GM21360 (cell line): ENCODE measurements at regions not wholly inside any gene's neighbourhood (a gene's known extent, or its start where the extent isn't known, plus 50 kb on each side); places are given as distances from the start of the nearest gene placed in this dataset.
"Not testable (repeated sequence)": the region's sequence is repeated elsewhere in the genome, so short reads cannot be mapped to it uniquely, and the experiment has no call there.

ENCODE experiments used
- ATAC-seq: cut with Tn5 transposase; IDR thresholded peaks from one replicate; pipeline ENCODE4 v1.9.1; 2021; ENCODE audit warnings: mild to moderate bottlenecking, moderate library complexity; ENCODE audit not compliant: unreplicated experiment

DNA sequence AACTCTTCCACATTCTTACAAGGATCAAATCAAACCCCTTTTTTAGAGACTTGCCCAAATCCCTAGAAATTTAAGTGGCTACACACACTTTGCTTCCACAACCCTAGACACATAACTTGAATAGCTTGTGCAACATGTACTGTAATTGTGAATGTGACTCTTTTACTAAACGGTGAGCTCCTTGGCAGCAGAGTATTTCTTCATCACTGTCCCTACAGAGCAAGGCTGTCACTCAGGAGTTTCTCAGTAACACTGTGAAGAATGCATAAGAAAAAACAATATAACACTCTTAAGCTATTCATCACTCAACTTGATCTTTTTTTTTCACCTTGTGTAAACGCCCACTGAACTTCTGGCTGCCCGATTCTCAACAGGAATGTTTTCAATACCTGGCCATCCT is 53.8 kb upstream of the ADAMTS18 start:
- no peak for ATAC-seq

DNA sequence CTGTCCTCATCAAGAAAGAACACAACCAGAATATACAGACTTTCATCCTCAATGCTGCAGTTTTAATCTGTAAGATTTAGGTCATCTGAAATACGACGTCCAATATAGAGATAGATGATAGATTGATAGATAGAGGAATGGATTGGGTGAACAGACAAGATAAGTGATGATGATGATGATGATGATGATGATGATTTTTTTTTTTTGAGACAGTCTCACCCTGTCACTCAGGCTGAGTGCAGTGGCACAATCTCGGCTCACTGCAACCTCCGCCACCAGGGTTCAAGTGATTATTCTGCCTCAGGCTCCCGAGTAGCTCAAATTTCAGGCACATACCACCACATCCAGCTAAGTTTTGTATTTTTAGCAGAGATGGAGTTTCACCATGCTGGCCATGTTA is 56.3 kb upstream of the ADAMTS18 start:
- no peak for ATAC-seq

DNA sequence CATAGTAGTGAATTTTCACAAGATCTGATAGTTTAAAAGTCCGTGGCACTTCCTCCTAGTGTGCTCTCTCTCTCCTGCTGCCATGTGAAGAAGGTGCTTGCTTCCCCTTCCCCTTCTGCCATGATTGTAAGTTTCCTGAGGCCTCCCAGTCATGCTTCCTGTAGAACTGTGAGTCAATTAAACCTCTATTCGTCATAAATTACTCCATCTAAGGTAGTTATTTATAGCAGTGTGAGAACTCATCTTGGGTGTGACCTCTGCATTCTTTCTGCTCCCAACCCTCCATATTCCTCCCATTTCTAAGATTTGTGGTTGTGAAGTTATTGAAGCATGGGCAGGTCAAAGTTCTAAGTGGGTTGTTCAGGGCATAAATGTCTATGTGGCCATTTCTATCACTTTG is 62.1 kb upstream of the ADAMTS18 start:
- ATAC-seq = no peak

DNA sequence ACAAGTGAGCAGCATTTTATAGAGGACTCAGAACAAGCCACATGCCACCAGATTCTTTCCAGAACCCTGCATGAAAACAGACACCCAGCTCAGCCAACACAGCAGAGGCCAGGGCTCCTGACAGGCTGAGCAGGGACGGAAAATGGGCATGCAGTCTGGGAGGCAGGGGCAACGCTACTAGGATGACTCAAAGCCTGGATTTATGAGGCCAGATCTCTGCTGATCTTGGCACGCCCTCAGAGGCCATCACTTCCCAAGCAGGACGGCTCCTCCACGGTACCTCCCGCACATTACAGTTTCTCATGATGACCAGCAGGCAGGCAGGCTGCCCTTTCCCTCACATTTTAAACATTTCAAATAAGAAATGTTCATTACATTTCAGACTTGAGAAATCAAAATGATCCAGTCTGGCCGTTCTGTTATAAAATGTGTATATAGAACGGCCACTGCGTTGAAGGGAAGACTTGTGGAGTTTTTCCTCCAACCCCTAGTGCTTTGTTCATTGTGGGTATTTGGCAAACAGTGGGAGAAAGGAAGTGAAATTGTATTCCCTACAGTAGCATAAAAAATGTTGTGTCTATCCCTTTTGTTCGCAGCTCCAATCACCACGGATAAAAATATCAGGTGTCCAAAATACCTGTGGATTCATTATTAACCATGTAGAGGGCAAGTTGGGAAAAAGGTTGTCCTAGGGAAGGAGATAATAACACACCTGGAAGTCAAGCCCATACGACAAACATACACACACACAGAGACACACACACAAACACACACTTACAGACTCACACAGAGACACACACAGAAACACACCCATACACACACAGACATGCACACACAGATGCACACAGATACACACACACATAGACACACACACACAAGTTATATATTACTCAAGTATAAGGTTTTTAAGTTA is 64.8 kb upstream of the ADAMTS18 start:
- no peak for ATAC-seq

DNA sequence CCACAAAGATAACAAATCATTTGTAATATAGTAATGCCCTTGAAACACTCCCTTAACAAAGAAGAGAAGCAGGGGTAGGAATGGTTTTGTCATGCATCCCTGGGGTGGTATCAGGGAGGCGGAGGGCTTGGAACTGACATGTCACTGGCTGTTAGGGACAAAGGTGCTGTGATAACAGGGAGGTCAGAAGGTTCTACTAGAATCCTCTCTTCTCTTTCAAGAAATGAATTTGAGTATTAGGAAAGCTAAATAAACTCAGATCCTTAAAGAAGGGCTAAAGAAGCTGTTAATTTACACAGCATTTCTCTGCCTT is 65.4 kb upstream of the ADAMTS18 start:
- ATAC-seq = no peak

DNA sequence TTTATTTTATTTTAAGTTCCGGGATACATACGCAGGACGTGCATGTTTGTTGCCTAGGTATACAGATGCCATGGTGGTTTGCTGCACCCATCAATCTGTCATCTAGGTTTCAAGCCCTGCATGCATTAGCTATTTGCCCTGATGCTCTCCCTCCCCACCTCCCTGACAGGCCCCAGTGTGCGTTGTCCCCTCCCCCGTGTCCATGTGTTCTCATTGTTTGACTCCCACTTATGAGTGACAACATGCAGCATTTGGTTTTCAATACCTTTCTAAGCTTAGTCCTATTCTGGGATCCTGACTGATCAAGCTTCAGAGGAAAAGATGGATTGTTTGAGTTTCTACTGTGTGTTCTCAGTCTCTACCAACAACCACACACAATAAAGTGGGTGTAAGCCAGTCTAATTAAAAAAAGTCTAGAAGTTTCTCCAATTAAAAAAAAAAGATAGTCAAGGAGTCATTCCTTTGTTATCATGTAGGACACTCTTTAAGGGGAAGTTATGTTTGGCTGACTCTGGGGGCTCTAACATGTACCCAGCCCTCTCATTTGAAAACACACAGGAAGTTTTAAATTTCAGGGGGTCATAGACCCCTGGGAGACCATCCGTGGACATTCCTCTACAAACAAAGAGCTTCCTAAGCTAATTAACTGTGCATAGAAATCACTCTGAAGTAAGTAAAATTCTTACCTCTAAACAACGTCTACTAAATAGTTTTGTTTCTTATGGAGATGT is 66.3 kb upstream of the ADAMTS18 start:
- ATAC-seq = no peak

DNA sequence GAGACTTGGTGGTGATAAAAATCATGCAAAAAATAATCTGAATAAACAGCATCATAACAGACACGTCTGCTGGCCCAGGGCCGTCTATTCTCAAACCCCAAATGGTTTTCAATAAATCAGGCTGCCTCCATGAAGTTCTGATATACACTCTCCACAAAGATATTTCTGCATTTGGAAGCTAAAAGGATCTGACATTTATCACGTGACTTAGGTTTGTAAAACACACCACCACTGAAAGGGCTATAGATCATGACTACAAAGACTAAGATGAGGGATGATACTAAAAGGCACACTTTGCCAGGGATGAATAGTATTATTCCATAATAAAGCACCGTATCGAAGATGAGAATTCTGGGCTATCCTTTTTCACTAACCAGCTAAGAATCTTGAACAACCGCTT is 67.6 kb upstream of the ADAMTS18 start:
- ATAC-seq = no peak

DNA sequence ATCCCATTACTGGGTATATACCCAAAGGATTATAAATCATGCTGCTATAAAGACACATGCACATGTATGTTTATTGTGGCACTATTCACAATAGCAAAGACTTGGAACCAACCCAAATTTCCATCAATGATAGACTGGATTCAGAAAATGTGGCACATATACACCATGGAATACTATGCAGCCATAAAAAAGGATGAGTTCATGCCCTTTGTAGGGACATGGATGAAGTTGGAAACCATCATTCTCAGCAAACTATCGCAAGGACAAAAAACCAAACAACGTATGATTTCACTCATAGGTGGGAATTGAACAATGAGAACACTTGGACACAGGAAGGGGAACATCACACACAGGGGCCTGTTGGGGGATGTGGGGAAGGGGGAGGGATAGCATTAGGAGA is 71.7 kb upstream of the ADAMTS18 start:
- ATAC-seq = not testable (repeated sequence)

DNA sequence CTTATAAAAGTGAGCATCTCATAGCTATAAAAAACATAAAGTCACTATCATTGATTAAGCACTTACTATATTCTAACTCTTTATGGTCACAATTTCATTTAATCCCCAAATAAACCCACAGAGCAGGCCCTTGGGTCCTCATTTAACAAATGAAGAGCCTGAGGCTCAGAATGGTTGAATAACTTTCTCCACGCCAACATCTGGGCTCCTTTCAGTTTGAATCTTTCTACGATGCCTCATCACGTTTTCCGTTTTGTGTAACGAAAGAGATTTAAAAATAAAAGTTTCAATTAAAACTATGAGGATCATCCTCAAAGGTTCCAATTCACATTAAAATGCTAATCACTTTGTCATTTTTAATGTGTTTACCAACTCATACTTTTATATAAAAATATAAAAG is 74.2 kb upstream of the ADAMTS18 start:
- no peak for ATAC-seq

DNA sequence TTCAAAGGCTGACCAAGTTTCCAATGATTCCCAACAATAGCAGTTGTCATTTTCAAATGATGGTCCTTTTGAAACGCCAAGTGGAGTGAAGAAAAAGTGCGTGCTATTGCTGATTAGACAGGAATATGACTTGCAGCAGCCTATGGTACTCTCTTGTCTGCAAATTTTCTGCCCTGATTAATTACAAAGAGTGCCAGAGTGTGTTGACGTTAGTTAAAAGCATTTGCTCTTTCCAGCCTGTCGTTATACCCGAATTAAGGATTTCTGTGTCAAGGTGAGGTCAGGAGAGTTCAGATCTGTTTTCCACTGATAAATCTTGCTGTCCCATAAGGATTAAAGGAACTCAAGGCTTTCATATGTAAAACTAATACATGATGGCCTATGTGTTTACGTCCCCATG is 75.0 kb upstream of the ADAMTS18 start:
- no peak for ATAC-seq

DNA sequence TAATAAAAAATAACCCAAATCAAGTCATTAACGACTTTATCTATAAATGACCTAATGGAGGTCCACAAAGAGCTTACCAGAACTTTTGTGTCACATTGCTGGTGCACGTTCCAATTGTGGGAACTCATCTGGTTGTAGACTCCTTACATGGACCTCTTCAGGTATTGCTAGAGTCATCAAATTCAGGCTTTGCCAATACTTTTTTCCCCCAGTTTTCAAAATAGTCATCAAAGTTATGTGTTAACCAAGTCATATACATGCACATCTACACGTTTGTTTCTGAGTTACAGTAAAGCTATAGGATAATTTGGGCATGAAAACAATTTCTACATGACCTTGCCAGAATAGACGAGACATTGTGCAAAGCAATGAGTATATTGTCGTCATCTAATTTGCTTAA is 76.2 kb upstream of the ADAMTS18 start:
- ATAC-seq = no peak

DNA sequence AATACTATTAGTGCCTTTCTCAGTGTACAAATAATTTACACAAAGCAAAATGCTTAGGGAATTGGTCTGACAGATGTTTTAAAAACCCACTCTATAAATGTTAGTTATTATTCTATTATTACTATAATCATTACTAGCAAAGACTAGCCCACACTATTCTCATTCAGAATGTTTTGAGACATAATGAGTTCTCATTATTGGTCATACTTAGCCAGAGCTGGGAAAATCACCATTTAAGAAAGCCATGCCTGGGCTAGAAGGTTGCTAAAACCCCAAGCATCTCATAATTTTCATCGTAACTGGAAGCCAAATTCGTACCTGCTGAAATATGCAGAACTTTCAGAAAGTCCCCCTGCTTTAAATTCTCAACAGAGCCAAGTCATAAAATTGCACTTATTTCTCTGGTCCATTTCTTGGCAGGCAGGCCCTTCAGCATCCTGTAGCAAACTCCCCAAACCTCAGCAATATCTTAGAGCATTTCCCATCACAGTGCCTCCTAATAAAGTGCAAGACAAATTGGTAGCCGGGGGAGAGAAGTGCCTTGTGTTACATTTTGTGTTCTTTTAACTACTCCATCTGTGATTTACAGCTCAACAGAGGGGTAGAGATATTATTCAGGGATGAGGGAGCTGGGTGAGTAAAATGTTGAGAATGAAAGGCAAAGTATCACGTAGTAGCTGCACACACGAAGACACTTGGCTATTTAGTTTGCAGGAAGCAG is 79.8 kb upstream of the ADAMTS18 start:
- ATAC-seq = no peak

DNA sequence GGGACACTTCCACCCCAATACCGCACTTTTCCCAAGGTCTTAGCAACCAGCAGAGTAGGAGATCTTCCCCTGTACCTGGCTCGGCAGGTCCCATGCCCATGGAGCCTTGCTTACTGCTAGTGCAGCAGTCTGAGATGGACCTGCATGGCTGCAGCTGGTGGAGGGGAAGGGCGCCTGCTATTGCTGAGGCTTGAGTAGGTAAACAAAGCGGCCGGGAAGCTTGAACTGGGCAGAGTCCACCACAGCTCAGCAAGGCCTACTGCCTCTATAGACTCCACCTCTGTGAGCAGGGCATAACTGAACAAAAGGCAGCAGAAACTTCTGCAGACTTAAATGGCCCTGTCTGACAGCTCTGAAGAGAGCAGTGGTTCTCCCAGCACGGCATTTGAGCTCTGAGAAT is 90.4 kb upstream of the ADAMTS18 start:
- ATAC-seq = not testable (repeated sequence)

DNA sequence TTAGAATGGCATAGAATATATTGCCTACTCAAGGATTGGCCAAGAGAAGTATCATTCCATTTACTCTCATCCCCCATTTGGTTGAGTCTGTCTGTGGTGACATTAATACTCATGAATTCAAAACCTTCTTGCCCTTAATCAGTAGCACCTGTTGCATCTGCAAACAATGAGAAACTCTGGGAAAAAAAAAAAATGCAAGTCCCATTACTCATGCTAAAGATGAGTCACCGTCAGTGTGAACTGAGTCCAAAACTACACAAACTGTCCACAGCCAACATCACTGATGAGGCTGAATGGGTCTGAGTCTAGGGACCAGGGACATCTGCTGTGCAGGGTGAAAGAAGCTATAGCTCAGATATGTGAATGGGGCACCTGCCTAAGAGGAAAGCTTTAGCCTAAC is 96.9 kb upstream of the ADAMTS18 start:
- no peak for ATAC-seq

DNA sequence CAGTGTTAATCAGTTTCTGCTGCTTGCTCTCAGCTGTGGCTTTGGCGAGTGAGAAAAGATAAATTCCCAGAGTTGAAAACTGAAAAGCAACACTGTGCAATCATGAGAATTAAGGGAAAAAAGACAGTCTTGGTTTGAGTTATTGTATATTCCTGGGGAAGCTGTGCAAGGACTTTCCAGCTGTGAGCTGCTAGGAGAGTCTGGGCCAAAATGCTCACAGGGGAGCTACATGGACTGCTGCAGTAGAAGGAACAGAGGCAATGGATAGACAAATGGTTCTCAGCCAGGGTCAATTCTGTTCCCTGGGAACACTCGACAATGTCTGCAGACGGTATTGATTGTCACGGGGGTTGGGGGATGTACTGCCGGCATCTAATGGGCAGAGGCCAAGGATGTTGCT is 102.0 kb upstream of the ADAMTS18 start:
- ATAC-seq = no peak

DNA sequence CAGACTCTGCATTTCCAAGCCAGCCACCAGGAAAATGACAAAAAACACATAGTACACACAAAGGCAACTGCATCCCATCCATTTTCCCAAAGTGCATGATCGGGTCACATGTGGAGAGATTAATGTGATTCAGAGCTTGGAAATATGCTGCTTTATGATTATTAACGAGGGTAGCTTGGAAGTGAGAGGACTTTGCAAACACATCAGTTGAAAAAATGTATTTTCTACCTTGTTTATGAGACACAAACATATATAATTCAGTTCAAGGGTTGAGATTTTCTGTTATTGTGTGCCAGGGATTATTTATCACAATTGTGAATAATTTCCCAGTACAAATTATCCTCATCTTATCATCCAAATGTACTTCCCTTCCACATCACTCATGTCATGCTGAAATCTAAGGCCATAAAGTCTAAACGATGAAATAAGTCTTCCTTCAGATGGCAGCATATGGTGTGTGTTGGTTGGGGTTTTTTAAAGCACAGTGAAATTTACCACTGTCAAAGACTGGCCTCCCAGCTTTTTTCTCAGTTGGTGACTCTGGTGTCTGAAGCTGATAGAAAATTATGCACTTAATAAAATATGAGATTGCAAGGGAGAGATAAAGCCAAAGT is 104.7 kb upstream of the ADAMTS18 start:
- ATAC-seq = no peak

DNA sequence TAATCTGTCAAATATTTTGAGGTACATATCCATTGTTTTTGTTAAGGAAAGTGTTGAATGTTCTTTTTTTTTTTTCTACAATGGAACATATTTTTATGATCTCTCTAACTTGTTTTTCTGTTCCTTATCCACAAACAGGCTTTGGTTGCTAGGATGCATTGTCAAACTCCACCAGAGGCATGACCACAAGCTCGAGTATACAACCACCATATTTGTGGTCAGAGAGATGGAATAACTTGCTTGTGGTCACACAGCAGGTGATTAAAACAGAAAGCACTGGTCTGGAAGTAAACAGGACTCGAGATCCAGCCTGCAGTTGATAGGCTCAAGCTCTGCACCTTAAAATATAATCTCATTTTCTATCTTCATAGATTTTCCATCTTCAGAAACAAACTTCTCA is 105.8 kb upstream of the ADAMTS18 start:
- no peak for ATAC-seq

DNA sequence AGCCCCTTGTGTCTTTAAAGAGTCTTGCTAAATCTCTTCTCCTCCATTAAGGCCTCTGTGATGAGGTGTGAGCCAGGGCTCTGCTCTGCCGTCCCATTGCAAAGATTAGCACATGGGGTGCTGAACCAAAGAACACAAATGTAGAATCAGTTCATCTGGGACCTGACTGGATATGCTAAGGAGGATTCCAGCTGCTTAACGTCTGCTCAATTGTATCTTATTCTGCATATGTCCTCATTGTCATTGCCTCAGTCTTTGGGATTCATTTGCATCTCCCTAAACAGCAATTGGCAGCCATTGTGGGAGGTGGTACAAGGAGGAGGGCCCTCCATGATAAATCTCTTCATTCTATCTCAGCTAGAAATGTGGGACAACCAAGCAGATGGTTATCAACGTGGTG is 106.3 kb upstream of the ADAMTS18 start:
- no peak for ATAC-seq

DNA sequence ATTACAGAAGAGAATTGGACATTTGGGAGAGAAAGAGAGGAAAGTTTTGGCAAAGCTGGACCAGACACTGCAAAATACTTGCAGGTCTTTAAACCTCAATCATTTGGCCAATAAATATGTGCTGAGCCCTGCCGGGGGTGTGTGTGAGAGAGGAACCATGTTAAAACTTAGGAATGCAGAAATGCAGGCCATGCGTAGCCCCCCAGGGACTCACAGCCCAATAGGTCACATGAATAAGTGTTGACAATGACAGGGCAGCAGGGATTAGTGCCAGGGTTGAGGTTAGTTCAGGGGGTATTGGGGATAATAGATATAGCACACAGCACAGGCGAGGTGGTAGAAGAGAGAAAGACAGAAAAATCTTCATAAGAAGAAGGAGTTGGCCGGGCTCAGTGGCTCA is 113.3 kb upstream of the ADAMTS18 start:
- ATAC-seq = no peak

DNA sequence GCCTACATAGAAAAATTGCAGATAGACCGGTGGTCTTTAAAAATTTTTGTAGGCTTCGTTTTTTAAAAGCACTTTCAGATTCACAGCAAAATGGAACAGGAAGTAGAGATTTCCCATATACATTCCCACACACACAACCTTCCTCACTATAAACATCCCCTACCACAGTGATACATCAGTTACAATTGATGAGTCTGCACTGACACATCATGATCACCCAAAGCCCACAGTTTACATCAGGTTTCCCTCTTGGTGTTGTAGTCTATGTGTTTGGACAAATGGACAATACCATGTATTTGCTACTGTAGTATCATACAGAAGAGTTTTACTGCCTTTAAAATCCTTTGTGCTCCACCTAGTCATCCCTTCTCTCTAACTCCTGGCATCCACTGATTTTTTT is 113.9 kb upstream of the ADAMTS18 start:
- ATAC-seq = no peak

DNA sequence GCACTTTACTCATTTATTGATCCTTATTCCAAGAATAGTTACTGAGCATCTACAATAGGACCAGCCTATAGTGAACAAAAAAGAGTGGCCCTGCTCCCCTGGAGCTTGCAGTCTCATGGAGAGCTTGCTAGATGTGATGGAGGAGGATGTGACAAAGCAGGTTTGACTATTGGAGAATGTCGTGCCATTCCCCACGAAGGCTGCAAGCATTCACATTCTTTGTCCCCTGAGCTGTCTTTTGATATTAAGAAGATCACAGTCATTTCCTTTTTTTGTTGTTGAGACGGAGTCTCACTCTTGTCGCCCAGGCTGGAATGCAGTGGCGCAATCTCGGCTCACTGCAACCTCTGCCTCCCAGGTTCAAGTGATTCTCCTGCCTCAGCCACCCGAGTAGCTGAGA is 115.0 kb upstream of the ADAMTS18 start:
- no peak for ATAC-seq
